H9 (cell line): ENCODE measurements at regions not wholly inside any gene's neighbourhood (a gene's known extent, or its start where the extent isn't known, plus 50 kb on each side); places are given as distances from the start of the nearest gene placed in this dataset.

Experiments used
- DNase-seq: peaks from one replicate; pipeline ENCODE4 v3.0.0-alpha.2; 2017
- H2AFZ ChIP-seq: one replicate; pipeline ENCODE4 v1.6.1; 2013; ENCODE audit warnings: mild to moderate bottlenecking, low read length, control low read depth, moderate library complexity
- H2AK5ac ChIP-seq: 2 replicates; pipeline ENCODE4 v1.6.1; 2013; ENCODE audit warnings: low read length, control low read depth, mixed read lengths; ENCODE audit not compliant: insufficient read length
- H2BK120ac ChIP-seq: one replicate; pipeline ENCODE4 v1.6.1; 2013; ENCODE audit warnings: low read depth, mild to moderate bottlenecking, low read length, control low read depth, inconsistent platforms; ENCODE audit not compliant: poor library complexity, severe bottlenecking
- H2BK12ac ChIP-seq: 2 replicates; pipeline ENCODE4 v1.6.1; 2013; ENCODE audit warnings: low read length, control low read depth, mixed read lengths, low read depth; ENCODE audit not compliant: insufficient read length
- H2BK15ac ChIP-seq: 2 replicates; pipeline ENCODE4 v1.6.1; 2013; ENCODE audit warnings: low read depth, low read length, control low read depth
- H2BK20ac ChIP-seq: one replicate; pipeline ENCODE4 v1.6.1; 2013; ENCODE audit warnings: low read depth, mild to moderate bottlenecking, low read length, control low read depth, inconsistent platforms; ENCODE audit not compliant: poor library complexity, severe bottlenecking
- H2BK5ac ChIP-seq: 2 replicates; pipeline ENCODE4 v1.6.1; 2013; ENCODE audit warnings: low read length, control low read depth, mixed read lengths; ENCODE audit not compliant: insufficient read length
- H3K14ac ChIP-seq: 2 replicates; pipeline ENCODE4 v1.6.1; 2013; ENCODE audit warnings: low read length, control low read depth; ENCODE audit not compliant: insufficient read depth
- H3K18ac ChIP-seq: 2 replicates; pipeline ENCODE4 v1.6.1; 2013; ENCODE audit warnings: low read depth, mild to moderate bottlenecking, mixed read lengths, low read length, control low read depth; ENCODE audit not compliant: insufficient read length
- H3K23ac ChIP-seq: 2 replicates; pipeline ENCODE4 v1.6.1; 2013; ENCODE audit warnings: low read length, control low read depth, mixed read lengths, low read depth; ENCODE audit not compliant: insufficient read length
- H3K23me2 ChIP-seq: 2 replicates; pipeline ENCODE4 v1.6.1; 2013; ENCODE audit warnings: low read depth, mild to moderate bottlenecking, mixed read lengths, low read length, control low read depth; ENCODE audit not compliant: insufficient read length, poor library complexity, severe bottlenecking
- H3K27ac ChIP-seq: 2 replicates; pipeline ENCODE4 v1.5.1; 2013; ENCODE audit warnings: low read length, control low read depth, mixed read lengths, low read depth; ENCODE audit not compliant: insufficient read length
- H3K27me3 ChIP-seq: 2 replicates; pipeline ENCODE4 v1.6.1; 2013; ENCODE audit warnings: low read length, control low read depth, inconsistent platforms; ENCODE audit not compliant: insufficient read depth
- H3K4ac ChIP-seq: 2 replicates; pipeline ENCODE4 v1.6.1; 2013; ENCODE audit warnings: low read depth, mild to moderate bottlenecking, control low read depth, inconsistent platforms, low read length, moderate library complexity
- H3K4me1 ChIP-seq: 2 replicates; pipeline ENCODE4 v1.6.1; 2013; ENCODE audit warnings: low read length, control low read depth, inconsistent platforms; ENCODE audit not compliant: insufficient read depth
- H3K4me2 ChIP-seq: 2 replicates; pipeline ENCODE4 v1.6.1; 2013; ENCODE audit warnings: low read length, control low read depth, mixed read lengths; ENCODE audit not compliant: insufficient read length, insufficient read depth
- H3K56ac ChIP-seq: 2 replicates; pipeline ENCODE4 v1.6.1; 2013; ENCODE audit warnings: low read depth, mild to moderate bottlenecking, mixed read lengths, low read length, control low read depth; ENCODE audit not compliant: insufficient read length
- H3K79me1 ChIP-seq: 2 replicates; pipeline ENCODE4 v1.6.1; 2013; ENCODE audit warnings: low read depth, mild to moderate bottlenecking, moderate library complexity, low read length, control low read depth, inconsistent platforms; ENCODE audit not compliant: insufficient read depth, poor library complexity, severe bottlenecking
- H3K79me2 ChIP-seq: 2 replicates; pipeline ENCODE4 v1.6.1; 2013; ENCODE audit warnings: low read length, control low read depth, inconsistent platforms; ENCODE audit not compliant: insufficient read depth
- H3K9ac ChIP-seq: 2 replicates; pipeline ENCODE4 v1.6.1; 2013; ENCODE audit warnings: low read length, control low read depth, mixed read lengths; ENCODE audit not compliant: insufficient read length; ENCODE audit errors: extremely low read depth
- H3K9me3 ChIP-seq: one replicate; pipeline ENCODE4 v1.6.1; 2013; ENCODE audit warnings: low read depth, low read length, inconsistent platforms; ENCODE audit not compliant: control insufficient read depth
- H3T11ph ChIP-seq: one replicate; pipeline ENCODE4 v1.6.1; 2013; ENCODE audit warnings: mild to moderate bottlenecking, low read length, control low read depth, inconsistent platforms
- H4K20me1 ChIP-seq: one replicate; pipeline ENCODE4 v1.6.1; 2013; ENCODE audit not compliant: control insufficient read depth, insufficient read length, insufficient read depth
- H4K5ac ChIP-seq: 2 replicates; pipeline ENCODE4 v1.6.1; 2013; ENCODE audit warnings: low read depth, mild to moderate bottlenecking, mixed read lengths, low read length, control low read depth; ENCODE audit not compliant: insufficient read length
- H4K8ac ChIP-seq: replicated peaks from 2 replicates; pipeline ENCODE4 v1.6.1; 2013; ENCODE audit warnings: low read length, control low read depth, mixed read lengths, low read depth; ENCODE audit not compliant: insufficient read length
- H4K91ac ChIP-seq: 2 replicates; pipeline ENCODE4 v1.6.1; 2013; ENCODE audit warnings: low read depth, mild to moderate bottlenecking, moderate library complexity, mixed read lengths, low read length, control low read depth; ENCODE audit not compliant: insufficient read length
- H3K27ac Mint-ChIP-seq, 3 experiments: 2 replicates in 2 of 3; 3 replicates in 1 of 3; pipeline ENCODE4 v1.8.0; 2020 to 2021; ENCODE audit warnings: mixed read lengths in 3 of 3, mild to moderate bottlenecking in 1 of 3, moderate library complexity in 1 of 3
- H3K27me3 Mint-ChIP-seq: 2 replicates; pipeline ENCODE4 v1.8.0; 2021; ENCODE audit warnings: low read depth, mild to moderate bottlenecking, moderate library complexity, mixed read lengths
- H3K36me3 Mint-ChIP-seq, 3 experiments: 2 replicates in 2 of 3; 3 replicates in 1 of 3; pipeline ENCODE4 v1.8.0; 2020 to 2021; ENCODE audit warnings: low read depth in 3 of 3, mixed read lengths in 3 of 3; ENCODE audit not compliant: insufficient read depth in 1 of 3
- H3K4me1 Mint-ChIP-seq, 2 experiments: 2 replicates each; pipeline ENCODE4 v1.8.0; 2020; ENCODE audit warnings: mixed read lengths in 2 of 2
- H3K4me3 Mint-ChIP-seq, 2 experiments: 2 replicates in 1 of 2; 3 replicates in 1 of 2; pipeline ENCODE4 v1.8.0; 2020 to 2021; ENCODE audit warnings: mild to moderate bottlenecking in 2 of 2, mixed read lengths in 2 of 2, moderate library complexity in 1 of 2
- H3K9me3 Mint-ChIP-seq, 2 experiments: 2 replicates in 1 of 2; 3 replicates in 1 of 2; pipeline ENCODE4 v1.8.0; 2020; ENCODE audit warnings: mild to moderate bottlenecking in 2 of 2, mixed read lengths in 2 of 2, moderate library complexity in 1 of 2
- WGBS: extraction: QIAGEN DNeasy Blood & Tissue Kit; methylation state at CpG from one replicate; pipeline ENCODE4 v1.1.7; 2013; ENCODE audit warnings: missing lambda C conversion rate, low lambda C conversion rate, mixed read lengths; ENCODE audit not compliant: insufficient read length; ENCODE audit errors: extremely low coverage; 5-methylcytosine and 5-hydroxymethylcytosine counted together
- TF ChIP-seq, protein P1 (sequence below): fragments of 200-600 bp; sonication (generic); conservative IDR thresholded peaks from 3 replicates; pipeline ENCODE4 v1.8.0; 2021; ENCODE audit warnings: antibody characterized with exemption, mild to moderate bottlenecking

DNA sequence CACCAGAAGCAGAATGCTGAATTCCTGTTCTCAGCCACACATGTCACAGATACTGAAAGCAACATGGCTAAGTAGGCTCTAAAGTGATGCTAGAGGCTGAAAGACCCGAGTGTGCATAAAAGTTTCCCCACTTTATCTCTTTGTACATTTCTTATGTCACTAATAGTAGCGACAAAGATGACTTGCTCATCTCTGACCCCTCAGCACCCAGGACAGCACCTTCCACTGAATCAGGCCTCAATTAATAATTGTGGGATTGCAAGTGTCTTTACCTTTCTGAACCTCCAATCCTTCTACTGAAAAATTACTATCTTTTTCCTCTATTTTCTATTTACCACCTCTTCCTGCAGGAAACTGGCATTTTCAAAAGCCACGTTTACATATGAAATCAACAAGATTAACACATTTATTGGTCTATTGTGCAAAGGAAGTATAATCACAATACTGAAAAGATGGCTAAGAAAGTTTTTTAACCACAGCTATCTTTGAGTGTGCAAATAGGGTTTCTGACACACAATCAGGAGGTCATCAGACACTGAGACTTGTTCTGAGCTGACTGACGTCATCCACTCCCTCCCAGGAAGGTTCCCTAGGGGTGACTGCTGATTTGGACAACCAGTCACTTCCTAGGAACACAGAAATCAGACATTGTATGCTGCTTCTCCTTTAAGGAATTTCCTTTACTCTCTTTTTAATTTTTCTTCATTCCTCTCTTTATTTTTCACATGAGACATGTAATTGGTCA lies 213.9 kb upstream of the ISX start:
- no peak overlapping the region for H2AK5ac ChIP-seq
- no peak for DNase-seq
- no CpG with 5 or more reads among the region's 4 CpGs for WGBS
- H3K23ac ChIP-seq: no peak overlapping the region
- peaks cover 18 to 21% of the 10 kb centered on the region in 2 experiments for H3K4me1 Mint-ChIP-seq
- H3K27ac Mint-ChIP-seq: peak overlapping the region in 1 of 3 experiments; percentile 67; a peak in 2 of 7 replicates
- H4K5ac ChIP-seq: no peak overlapping the region
- no peak overlapping the region for H2BK15ac ChIP-seq
- no peak overlapping the region for H3T11ph ChIP-seq
- H3K27me3 ChIP-seq: no peaks in the 10 kb centered on the region
- no peaks in the 10 kb centered on the region for H3K9me3 ChIP-seq
- no peaks in the 10 kb centered on the region for H3K36me3 Mint-ChIP-seq
- no peak overlapping the region for H3K4me3 Mint-ChIP-seq
- H4K91ac ChIP-seq: no peak overlapping the region
- H3K4me2 ChIP-seq: no peak overlapping the region
- H3K23me2 ChIP-seq: no peaks in the 10 kb centered on the region
- no peak overlapping the region for H3K9ac ChIP-seq
- no peaks in the 10 kb centered on the region for H4K20me1 ChIP-seq
- H3K27me3 Mint-ChIP-seq: no peaks in the 10 kb centered on the region
- no peak overlapping the region for H4K8ac ChIP-seq
- H3K79me1 ChIP-seq: no peaks in the 10 kb centered on the region
- H3K9me3 Mint-ChIP-seq: no peaks in the 10 kb centered on the region; a peak in 1 of 5 replicates
- no peak overlapping the region for H3K18ac ChIP-seq
- no peaks in the 10 kb centered on the region; the same call in 1 of the 2 replicates for H3K4me1 ChIP-seq
- H3K79me2 ChIP-seq: no peaks in the 10 kb centered on the region
- no peak overlapping the region for H3K27ac ChIP-seq
- H3K4ac ChIP-seq: no peak overlapping the region
- TF ChIP-seq, protein P1, sequence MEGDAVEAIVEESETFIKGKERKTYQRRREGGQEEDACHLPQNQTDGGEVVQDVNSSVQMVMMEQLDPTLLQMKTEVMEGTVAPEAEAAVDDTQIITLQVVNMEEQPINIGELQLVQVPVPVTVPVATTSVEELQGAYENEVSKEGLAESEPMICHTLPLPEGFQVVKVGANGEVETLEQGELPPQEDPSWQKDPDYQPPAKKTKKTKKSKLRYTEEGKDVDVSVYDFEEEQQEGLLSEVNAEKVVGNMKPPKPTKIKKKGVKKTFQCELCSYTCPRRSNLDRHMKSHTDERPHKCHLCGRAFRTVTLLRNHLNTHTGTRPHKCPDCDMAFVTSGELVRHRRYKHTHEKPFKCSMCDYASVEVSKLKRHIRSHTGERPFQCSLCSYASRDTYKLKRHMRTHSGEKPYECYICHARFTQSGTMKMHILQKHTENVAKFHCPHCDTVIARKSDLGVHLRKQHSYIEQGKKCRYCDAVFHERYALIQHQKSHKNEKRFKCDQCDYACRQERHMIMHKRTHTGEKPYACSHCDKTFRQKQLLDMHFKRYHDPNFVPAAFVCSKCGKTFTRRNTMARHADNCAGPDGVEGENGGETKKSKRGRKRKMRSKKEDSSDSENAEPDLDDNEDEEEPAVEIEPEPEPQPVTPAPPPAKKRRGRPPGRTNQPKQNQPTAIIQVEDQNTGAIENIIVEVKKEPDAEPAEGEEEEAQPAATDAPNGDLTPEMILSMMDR: no peak
- H2BK20ac ChIP-seq: no peak overlapping the region
- no peak overlapping the region for H2AFZ ChIP-seq
- H3K14ac ChIP-seq: no peak overlapping the region
- H2BK12ac ChIP-seq: no peak overlapping the region
- H3K56ac ChIP-seq: no peak overlapping the region
- H2BK5ac ChIP-seq: no peak overlapping the region
- no peak overlapping the region for H2BK120ac ChIP-seq
